HTR-8/SVneo (cell line): ENCODE measurements at regions not wholly inside any gene's neighbourhood (a gene's known extent, or its start where the extent isn't known, plus 50 kb on each side); places are given as distances from the start of the nearest gene placed in this dataset.

Experiments used
- DNase-seq: peaks from one replicate; pipeline ENCODE4 v3.0.0; 2011; ENCODE audit warnings: low spot score, mixed read lengths; ENCODE audit not compliant: insufficient read length
- FAIRE-seq: peaks from 2 replicates; lab custom pipeline; 2011; peaks lifted over from hg19 to GRCh38; lab: Jason Lieb, UNC

DNA sequence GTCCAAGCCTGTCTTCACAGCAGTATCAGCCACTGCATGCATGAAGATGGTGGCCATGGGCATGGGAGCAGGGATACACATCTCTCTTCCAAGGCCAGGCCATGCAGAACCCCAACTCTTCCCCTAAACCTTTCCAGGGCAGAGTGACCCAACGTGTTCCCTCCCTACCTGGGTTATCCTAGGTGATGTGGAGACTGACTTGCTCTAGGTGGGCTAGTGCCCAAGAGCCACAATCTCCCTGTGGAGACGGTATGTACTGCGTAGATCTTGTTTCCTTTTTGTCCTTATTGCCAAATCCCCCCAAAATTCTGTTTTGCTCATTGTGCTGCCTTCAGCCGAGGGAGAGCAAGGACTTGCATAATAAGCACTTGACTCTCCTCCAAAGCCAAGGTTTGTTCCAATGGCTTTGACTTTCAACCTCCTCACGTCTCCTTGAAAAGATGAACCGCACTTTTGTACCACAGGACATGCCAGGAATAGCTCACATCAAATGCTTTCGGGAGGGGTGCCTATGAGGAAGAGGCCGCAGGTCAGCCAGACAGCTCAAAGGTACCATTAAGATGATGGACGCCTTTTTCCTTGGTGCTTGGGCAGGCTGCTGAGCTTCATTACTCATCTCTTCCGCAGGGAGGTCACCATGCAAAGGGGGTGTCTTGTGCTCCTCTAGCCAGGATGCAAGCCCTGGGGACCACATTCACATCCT lies 76.2 kb upstream of the GLI2 start:
- FAIRE-seq (no peak), DNase-seq (no peak)

DNA sequence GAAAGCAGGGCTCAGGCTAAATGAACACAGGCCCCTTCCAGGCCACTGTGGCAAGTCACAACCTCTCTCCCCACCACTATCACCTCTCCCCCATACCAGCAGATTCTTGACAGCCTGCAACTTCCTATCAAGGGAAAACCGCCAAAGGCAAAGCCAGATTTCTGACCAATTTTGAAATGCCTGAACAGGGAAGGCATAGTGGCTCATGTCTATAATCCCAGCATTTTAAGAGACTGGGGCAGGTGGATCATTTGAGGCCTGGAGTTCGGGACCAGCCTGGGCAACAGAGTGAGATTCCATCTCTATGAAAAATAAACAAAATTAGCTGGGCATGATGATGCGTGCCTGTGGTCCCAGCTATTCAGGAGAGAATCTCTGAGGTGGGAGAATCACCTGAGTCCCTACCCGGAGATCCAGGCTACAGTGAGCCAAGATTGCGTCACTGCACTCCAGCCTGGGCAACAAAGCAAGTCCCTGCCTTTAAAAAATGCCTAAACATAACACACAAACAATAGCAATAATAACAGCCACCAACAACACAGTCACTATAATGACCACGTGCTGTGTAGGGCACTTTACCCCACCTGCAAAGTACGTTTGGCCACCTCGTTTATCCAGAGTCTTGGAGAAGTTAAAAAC lies 75.5 kb upstream of the GLI2 start:
- no peak for DNase-seq
- FAIRE-seq: no peak

DNA sequence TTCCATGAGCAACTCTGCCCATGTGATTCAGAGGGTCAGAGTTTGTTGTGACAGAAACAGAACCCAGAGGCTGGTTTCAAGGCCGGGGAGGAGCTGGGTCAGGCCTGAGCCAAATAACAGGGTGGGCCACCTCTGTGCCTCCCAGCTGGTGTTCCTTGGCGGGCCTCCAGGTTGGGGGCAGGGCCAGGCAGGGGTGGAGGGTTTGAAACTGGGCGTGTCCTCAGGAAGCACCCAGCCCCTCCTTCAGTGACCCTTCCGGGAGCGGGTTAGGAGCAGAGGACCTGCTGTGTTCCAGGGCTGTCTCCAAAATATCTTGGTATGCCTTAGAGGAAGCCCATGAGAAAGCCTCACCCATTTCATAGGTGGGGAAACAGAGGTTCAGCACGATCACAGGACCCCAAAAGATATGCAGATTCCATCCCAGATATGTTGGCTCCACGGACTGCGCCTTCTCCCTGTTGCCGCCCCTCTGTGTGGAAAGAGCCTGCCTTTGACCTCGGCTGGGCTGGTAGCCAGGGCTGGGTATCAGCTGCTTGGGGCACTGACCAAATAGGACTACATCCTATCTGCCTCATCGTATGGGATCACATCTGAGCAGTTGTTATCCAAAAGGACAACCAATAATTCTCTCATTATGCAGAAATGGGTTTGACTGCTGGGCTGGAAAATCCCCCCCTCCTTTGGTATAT lies 74.8 kb upstream of the GLI2 start:
- DNase-seq: no peak
- FAIRE-seq: no peak

DNA sequence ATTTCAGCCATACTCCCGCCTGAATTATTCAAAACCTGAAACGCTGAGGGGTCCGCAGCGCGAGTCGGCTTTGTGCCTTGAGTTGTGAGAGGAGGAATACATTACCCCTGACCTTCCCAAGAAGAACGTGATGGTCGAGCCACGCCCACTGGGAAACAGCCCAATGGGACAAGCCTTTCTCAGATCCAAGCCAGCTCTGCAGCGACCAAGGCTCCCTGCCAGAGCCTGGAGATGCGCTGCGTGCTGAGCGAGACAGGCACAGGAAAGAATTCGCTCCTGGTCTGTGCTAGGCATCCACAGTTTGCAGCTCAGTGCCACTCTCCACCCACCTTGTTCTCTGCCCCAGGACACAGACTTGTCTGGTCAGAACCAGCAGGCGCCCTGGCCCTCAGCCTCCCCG lies 74.1 kb upstream of the GLI2 start:
- DNase-seq: no peak
- FAIRE-seq: no peak

DNA sequence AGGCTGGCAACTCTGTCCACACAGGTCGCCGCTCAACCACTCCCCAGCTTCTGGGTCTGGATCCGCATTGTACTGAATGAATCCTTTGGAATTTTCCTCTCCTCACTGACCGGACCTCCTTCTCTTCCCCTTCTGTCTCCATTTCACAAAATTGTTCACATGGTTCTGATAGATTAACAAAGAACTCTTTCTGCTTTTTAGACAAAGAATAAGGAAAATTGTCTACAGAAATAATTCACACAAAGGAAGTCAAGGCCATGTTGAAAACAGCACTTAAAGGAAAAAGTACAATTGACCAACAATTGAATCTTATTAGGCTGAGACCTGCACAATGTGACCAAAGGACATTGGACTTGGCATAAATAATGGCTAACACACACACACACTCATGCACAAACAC lies 73.6 kb upstream of the GLI2 start:
- no peak for DNase-seq
- no peak for FAIRE-seq

DNA sequence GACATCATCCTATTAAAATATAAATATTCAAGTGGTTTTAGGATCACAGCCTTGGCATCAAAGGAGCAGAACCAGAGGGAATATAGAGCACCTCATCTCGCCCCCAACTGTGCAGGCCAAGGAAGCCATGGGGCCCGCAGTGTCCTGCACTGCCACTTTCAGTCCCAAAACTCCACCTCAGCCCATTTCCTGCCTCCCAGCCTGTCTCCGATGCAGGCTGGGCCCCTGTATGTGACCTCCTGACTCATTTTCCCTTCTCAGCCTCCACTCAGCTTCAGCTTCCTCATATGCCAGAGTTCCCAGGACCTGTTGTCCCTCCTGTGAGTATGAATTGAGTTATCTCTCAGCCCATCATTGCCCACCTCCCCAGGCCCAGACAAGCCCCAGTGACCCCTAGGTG lies 72.9 kb upstream of the GLI2 start:
- no peak for FAIRE-seq
- DNase-seq: no peak

DNA sequence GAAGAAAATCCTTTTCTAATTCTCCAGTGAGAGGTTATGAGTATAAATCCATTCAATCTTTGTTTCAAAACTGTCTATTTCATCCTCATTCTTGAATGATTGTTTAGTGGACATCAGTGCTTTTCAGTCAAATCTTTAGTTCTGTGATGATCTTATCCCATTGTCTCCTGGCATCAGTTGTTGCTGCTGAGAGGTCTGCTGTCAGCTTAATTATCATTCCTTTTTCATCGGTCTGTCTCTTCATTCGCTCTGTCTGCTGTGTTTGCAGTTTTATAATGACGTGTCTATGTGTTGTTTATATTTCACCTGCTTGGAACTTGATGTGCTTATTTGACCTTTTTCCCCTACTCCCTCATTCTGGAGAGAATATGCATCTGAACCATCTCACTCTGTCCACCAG lies 69.2 kb upstream of the GLI2 start:
- DNase-seq: no peak
- FAIRE-seq: no peak

DNA sequence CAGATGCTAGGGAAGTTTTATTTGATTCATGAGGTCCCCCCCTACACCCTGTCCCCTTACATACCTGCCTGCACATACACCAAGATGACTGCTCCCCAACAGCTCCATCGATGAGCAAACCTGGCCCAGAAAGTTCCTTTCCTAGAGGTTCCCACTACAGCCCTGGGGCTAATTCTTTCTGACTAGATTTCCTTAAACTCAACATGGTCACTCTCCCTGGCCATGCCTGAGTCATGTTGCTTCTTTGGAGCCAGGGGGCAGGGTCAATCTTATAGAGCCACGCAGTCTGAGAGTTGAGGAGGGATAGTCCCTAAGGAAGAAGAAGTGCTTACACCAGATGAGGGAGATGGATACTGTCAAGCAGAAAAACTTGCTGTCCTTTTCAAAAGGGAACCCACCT lies 67.7 kb upstream of the GLI2 start:
- FAIRE-seq (no peak), DNase-seq (no peak)

DNA sequence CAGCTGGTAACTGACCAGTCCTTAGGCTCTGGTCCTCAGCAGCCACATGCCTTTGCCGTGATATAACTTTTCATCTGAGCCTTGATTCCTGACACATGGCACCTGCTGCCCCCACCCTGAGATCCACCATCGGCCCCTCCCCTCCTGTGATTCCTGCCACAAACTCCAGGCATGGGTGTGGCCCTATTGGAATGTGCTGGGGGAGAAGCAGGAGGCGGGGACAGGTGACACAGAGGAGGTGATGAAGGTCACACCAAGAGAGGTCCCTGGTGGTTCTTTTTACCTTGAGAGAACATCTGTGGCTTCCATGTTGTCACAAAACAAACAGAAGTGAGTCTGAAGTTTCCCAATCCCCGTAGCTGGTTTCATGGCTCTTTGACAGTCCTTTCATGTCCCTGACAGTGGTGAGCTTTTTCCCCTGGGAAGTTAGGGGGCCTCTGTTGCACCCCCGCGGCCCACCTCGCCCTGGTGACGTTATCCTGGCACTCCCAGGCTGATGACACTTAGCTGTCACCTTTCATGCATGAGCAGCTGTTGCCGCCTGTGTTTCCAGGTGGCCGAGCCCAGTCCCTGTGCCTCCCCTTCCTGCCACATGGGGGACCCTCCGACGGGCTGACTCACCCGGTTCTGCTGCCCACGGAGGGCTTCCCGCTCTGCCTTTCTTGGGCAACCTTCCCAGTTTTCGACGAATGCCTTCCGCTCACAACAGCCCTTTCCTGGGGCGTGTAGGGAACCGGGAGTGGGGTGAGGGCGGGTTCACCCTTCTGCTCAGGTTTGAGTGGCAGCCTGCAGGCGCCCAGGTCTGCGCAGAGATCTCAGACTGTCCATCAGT lies 66.3 kb upstream of the GLI2 start:
- DNase-seq: no peak
- no peak for FAIRE-seq

DNA sequence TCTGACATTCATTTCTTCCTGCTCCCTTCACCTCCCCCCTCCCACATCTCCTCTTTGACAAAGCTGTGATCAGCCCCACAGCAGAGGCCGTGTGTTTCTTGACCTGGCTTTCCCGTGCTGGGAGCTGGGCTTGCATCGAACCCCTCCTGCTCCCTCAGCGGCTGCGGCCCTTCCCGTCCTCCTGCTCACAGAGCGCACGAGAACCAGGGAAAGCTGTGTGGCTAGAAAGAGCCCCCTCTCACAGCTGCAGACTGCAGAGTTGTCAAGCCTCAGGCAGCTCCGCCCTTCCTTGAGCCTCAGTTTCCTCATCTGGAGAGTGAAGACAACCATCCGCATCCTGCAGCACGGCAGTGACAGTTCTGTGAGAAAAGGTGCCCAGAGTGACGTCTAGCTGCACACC lies 65.7 kb upstream of the GLI2 start:
- FAIRE-seq: peak; percentile 33
- DNase-seq: no peak

DNA sequence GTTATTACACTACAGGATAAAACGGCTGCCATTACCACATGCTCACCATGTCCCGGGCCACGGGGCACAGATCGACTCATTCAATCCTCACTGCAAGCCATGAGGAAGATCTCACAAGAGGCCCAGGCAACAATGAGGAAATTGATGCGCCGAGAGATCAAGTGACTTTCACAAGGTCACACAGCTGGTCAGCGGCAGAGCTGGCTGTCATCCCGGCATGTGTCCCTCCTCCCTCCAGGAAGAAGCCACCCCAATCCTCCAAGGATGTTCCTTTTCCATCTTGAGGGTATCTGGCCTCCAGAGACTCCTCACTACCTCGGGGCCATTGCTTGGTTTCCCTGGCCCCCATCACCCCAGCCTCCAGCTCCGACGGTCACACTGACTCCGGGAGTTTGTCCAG lies 65.3 kb upstream of the GLI2 start:
- no peak for FAIRE-seq
- DNase-seq: no peak

DNA sequence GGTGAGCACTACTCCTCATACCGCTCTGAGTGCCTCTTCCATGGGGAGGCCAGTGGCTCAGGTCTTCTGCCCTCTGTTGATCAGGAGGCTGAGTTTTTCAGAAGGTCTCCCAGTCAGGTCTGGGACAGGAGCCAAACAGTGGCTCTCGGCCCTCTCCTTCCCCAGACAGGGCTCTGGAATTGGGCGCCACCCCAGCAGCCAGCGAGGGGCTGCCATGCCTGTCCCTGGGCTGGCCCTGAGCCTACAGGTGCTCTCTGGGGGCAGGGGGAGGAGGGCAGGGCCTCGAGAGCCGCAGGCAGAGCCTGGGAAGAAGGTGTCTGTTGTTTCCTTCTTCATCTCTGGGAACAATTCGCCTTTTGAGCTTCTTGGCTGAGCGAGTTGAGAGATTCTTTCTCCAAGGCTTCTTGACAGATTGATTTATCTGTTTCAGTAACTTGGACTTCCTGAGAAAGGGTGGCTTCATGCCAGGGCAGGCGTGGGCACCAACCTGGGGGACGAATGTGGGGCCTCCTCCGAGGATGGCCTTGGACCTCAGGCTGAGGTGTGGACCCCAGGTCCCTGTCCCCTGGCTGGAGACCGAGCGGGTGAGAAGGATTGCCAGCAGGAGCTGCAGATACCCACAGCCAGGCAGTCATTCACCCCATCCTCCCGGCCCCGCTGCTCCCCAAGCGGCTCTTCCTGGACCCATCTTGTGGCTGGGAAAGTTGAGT lies 64.7 kb upstream of the GLI2 start:
- no peak for FAIRE-seq
- no peak for DNase-seq

DNA sequence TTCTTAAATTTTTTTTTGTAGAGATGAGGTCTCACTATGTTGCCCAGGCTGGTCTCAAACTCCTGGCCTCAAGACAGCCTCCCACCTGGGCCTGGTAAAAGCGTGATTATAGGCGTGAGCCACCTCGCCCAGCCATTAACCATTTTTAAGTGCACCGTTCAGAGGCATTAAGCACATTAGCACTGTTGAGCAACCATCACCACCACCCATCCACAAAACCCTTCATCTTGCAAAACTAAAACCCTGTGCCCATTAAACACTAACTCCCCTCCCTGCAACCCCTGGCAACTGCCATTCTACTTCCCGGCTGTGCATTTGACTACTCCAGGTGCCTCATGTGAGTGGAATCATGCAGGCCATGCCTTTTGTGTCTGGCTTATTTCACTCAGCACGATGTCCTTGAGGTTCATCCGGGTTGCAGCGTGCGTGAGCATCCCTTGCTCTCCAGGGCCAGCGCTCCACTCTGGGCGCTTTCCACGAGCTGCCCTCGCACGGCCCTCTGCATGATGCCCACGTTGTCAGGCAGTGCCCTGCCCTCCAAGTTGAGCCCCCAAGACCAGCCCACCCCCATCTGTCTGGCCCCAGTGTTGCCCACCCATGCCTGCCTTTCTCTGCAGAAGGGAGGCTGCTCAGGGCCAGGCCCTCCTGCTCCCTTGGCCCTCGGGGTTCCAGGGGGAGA lies 63.0 kb upstream of the GLI2 start:
- no peak for FAIRE-seq
- DNase-seq: no peak

DNA sequence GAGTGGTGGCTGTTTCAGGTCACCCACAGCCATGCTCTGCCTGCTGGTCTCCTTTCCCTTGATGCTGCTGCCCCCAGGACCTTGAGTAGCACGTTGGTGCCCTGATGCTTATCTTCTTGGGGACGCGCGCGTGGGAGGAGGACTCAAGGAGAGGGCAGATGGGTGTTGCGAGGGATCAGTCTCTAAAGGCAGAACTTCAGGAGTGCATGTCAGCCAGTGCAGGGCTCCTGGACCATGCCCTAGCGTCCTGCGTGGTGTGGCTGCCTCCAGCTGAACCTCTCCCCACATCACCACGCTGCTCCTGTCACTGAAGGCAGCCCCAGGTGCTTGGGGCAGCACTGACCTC lies 62.5 kb upstream of the GLI2 start:
- DNase-seq: no peak
- no peak for FAIRE-seq

DNA sequence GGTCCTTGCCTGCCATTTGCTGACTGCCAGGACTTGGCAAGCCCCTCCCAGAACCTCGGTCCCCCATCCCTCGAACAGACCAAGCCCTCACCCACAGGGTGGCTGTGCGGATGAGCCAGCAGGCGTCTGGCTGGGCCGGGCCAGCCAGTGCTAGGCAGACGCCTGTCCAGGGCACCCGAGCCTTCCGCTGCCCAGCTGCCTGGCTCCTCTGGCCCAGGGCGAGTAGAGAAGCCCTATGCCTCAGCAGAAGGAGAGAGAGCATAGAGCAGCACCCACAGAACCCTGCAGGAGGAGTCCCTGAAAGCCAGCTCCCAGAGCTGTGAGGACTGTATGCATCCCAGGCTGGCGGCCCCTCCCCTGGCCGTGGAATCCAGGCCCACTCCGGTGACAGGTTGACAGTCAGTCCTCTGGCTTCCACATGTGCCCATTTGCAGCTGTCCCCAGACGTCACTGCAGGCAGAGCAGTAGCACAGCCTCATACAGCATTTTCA lies 62.1 kb upstream of the GLI2 start:
- DNase-seq (no peak), FAIRE-seq (no peak)

DNA sequence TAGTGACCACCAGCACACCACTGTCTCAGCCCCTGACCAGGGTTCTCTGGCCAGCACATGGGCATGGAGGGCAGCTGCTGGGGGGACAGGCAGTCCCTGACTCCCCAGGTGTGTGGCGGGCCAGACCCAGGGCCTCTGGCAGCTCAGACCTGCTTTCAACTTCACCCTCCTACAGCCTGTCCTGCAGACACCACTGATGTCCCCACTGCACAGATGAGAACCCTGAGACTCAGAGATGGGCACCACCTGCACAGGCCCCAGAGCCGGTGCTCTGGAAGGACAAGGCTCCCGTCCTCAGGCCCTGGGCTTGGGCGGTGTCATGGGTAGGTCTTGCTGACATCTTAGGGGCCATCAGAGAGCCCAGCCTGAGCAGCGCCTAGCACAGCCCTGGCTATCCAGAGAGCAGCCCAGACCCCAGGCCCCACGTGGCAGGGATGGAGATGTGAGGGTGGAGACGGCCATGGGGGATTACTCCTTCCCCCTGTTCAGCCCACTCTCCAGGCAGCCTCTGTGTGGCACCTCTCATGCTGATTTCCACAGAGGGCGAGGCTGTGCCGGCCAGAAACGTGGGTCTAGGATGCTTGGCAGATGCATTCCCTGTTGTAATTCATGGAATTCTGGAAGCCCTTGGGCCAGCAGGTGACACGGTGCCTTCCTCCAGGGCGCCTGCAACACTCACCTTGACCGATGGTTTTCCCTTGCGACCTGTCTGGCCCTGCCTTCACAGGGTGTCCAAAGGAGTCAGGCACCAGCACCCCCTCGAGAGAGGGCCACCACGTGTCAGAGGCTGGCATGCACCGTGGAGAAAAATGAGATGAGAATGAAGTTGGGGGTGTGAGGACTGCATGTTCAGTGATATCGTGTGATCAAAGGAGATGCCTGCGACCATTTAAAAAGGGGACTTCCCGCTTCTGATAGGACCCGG lies 61.2 kb upstream of the GLI2 start:
- FAIRE-seq: no peak
- no peak for DNase-seq

DNA sequence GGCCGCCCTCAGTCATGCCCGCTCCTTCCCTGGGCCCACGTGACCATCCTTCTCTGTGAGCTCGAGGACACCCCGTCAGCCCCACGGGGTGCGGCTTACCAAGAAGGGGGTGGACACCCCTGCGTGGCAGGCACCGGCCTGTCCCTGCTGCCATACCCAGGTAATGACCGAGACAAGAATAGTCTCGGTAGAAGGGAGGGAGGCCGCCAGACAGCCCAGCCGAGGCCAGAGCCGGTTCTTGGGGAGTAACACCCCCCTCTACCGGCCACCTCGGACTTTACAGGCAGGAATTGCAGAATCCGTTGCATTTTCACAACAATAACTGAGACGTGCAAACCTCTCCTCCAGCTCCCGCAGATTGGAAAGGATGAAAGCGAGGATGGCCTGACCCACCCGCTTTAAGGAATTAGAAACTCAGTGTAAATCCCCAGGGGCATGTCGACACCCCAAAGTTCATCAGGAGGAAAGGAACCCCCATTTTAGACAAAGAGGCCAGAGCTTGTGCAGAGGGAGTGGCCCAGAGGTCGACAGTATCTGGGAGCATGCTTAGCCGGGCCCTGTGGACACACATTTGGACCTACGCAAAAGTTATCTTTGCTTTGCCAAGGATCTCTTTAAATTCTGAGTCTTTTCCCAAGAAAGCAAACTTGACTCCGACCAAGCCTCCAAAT lies 60.1 kb upstream of the GLI2 start:
- DNase-seq: peak; percentile 74
- peak; percentile 16 for FAIRE-seq

DNA sequence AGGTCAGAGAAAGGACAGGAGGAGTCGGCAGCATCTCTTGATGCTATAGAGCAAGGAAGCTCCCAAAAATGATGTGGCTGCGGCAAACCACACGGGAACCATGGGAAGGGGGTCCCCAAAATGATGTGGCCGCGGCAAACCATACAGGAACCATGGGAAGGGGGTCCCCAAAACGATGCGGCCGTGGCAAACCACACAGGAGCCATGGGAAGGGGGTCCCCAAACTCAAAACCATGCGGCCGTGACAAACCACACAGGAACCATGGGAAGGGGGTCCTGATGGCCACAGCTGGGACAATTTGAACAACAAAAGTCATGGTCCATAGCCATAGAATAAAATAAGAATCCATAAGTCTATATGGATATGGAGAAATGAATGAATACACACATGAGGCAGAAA lies 58.4 kb upstream of the GLI2 start:
- DNase-seq (no peak), FAIRE-seq (no peak)
